Left ventricle myocardium inferior (tissue), 1 donor: ENCODE measurements at regions not wholly inside any gene's neighbourhood (a gene's known extent, or its start where the extent isn't known, plus 50 kb on each side); places are given as distances from the start of the nearest gene placed in this dataset.

Source experiments
- DNase-seq: peaks from one replicate; pipeline ENCODE4 v3.0.0-alpha.2; 2020
- H3K27ac ChIP-seq: fragments of 200-600 bp; replicated peaks from 2 replicates; pipeline ENCODE4 v1.8.0; 2021
- H3K27me3 ChIP-seq: fragments of 200-600 bp; 2 replicates; pipeline ENCODE4 v1.8.0; 2021; ENCODE audit warnings: low read depth
- H3K36me3 ChIP-seq: fragments of 200-600 bp; 2 replicates; pipeline ENCODE4 v1.8.0; 2021
- H3K4me1 ChIP-seq: fragments of 200-600 bp; 2 replicates; pipeline ENCODE4 v1.8.0; 2021
- H3K4me3 ChIP-seq: fragments of 200-600 bp; 2 replicates; pipeline ENCODE4 v1.8.0; 2021; ENCODE audit warnings: mild to moderate bottlenecking, moderate library complexity
- H3K9me3 ChIP-seq: fragments of 200-600 bp; replicated peaks from 2 replicates; pipeline ENCODE4 v1.8.0; 2021
- intact Hi-C: fragments of 100-400 bp; cut with micrococcal nuclease; formaldehyde crosslinking; loops from one replicate; pipeline ENCODE4 v1.11.0; 2022
- TF ChIP-seq, protein P1 (sequence below): fragments of 200-600 bp; IDR thresholded peaks from 2 replicates; pipeline ENCODE4 v1.8.0; 2021; ENCODE audit warnings: antibody characterized with exemption, mild to moderate bottlenecking, borderline replicate concordance
- donor health status: DM: no; HTN: yes; CAD: no; lungs with severe emphysema.

GRCh38 chr1:204754821-204755220 is 69.3 kb upstream of the LRRN2 start:
- no peak overlapping the region for H3K4me3 ChIP-seq
- H3K27ac ChIP-seq = no peak overlapping the region
- TF ChIP-seq, protein P1, sequence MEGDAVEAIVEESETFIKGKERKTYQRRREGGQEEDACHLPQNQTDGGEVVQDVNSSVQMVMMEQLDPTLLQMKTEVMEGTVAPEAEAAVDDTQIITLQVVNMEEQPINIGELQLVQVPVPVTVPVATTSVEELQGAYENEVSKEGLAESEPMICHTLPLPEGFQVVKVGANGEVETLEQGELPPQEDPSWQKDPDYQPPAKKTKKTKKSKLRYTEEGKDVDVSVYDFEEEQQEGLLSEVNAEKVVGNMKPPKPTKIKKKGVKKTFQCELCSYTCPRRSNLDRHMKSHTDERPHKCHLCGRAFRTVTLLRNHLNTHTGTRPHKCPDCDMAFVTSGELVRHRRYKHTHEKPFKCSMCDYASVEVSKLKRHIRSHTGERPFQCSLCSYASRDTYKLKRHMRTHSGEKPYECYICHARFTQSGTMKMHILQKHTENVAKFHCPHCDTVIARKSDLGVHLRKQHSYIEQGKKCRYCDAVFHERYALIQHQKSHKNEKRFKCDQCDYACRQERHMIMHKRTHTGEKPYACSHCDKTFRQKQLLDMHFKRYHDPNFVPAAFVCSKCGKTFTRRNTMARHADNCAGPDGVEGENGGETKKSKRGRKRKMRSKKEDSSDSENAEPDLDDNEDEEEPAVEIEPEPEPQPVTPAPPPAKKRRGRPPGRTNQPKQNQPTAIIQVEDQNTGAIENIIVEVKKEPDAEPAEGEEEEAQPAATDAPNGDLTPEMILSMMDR = no peak
- H3K36me3 ChIP-seq = no peaks in the 10 kb centered on the region
- no peak for DNase-seq
- peaks cover 87% of the 10 kb centered on the region for H3K27me3 ChIP-seq
- no peaks in the 10 kb centered on the region for H3K4me1 ChIP-seq
- no peaks in the 10 kb centered on the region for H3K9me3 ChIP-seq
- intact Hi-C loops = no loop called here

DNA sequence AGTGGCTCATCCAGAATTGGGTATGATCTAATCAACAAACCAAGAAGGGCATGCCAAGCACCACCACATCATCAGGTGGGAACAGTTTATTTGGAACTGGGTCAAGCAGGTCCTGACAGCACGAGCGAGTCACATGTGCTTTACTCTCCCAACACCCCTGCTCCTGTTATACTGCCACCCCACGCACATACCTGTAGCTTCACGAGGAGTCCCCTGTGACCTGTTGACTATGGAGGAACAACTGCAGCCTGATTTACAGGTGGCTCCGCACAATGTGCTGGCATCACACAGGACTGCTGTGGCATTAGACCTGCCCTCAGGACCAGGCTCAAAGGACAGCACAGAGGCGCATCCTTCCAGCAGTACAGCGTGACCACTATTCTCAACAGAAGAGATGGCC is 70.8 kb upstream of the LRRN2 start:
- TF ChIP-seq, protein P1 = no peak
- H3K27ac ChIP-seq = no peak overlapping the region
- H3K9me3 ChIP-seq = peaks cover 9% of the 10 kb centered on the region
- no peaks in the 10 kb centered on the region for H3K4me1 ChIP-seq
- H3K36me3 ChIP-seq = no peaks in the 10 kb centered on the region
- peaks cover 85% of the 10 kb centered on the region for H3K27me3 ChIP-seq
- DNase-seq = no peak
- intact Hi-C loops = no loop called here
- no peak overlapping the region for H3K4me3 ChIP-seq

DNA sequence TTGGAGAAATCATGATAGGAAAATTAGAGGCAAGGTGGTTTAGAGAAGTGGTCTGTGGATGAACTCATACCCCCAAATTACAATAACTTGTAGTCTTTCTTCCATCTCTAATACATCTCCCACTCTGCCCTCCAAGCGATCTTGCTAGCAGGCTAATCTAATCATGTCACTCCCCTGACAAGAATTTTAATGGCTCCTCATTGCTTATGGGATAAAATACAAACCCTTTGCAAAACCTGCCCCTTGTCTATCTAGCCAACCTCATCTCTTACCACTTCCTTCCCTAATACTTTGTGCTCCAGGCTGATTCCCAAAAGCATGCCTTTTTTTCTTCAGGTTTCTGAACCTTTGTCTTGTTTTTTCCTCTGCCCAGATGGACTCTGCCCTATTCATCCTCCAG is 71.3 kb upstream of the LRRN2 start:
- no peak overlapping the region for H3K4me3 ChIP-seq
- H3K36me3 ChIP-seq = no peaks in the 10 kb centered on the region
- no peak for DNase-seq
- H3K9me3 ChIP-seq = peaks cover 10% of the 10 kb centered on the region
- H3K27ac ChIP-seq = no peak overlapping the region
- intact Hi-C loops = no loop called here
- H3K4me1 ChIP-seq = no peaks in the 10 kb centered on the region
- TF ChIP-seq, protein P1 = no peak
- H3K27me3 ChIP-seq = peaks cover 84% of the 10 kb centered on the region

DNA sequence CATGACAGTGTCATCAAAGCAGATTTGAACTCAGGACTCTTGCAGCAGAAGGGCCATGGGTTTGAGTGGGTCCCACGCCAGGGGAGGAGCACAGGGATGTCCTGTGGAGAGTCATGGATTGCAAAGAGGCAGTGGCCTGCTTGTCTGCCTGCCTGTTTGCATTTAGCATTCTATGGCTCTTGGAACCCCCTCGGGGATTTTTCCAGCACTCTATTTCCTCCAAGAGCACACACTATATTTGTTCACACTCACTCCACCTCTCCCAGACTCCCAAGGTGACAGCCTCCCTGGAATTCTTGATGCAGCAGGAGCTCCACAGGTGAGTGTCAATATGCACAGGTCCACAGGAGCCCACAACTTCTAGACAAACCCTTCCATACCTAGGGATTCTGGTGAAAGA is 73.1 kb upstream of the LRRN2 start:
- intact Hi-C loops = no loop called here
- Histone ChIP-seq H3K36me3 (no peaks in the 10 kb centered on the region), H3K27me3 (peaks cover 84% of the 10 kb centered on the region), H3K9me3 (peaks cover 19% of the 10 kb centered on the region), H3K4me3 (no peak overlapping the region), H3K4me1 (peaks cover 3% of the 10 kb centered on the region), H3K27ac (no peak overlapping the region)
- TF ChIP-seq, protein P1 = no peak
- no peak for DNase-seq

DNA sequence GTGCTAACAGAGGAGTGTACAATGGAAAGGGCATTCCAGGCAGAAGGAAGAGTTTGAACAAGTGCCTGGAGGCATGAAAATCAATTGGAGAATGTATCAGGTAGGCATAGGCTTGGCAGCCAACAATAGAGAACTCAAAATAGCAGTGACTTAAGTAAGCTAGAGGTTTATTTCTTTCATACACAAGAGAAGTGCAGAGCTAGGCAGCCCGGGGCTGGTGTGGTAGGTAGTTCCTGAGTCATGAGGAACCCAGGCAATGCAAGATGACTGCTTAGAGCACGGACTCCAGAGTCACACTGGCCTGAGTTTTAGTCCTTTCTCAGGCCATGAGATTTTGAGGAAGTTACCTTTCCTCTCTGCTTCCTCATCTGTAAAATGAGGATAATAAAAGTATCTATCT is 74.8 kb upstream of the LRRN2 start:
- H3K27me3 ChIP-seq = peaks cover 82% of the 10 kb centered on the region
- peaks cover 19% of the 10 kb centered on the region for H3K9me3 ChIP-seq
- H3K36me3 ChIP-seq = no peaks in the 10 kb centered on the region
- H3K4me3 ChIP-seq = no peak overlapping the region
- intact Hi-C loops = loop anchor here (5.0 kb wide), 1 partner anchor 193 kb away; no protein-coding TSS in a partner anchor
- peaks cover 11% of the 10 kb centered on the region for H3K4me1 ChIP-seq
- H3K27ac ChIP-seq = no peak overlapping the region
- TF ChIP-seq, protein P1 = no peak
- DNase-seq = no peak

DNA sequence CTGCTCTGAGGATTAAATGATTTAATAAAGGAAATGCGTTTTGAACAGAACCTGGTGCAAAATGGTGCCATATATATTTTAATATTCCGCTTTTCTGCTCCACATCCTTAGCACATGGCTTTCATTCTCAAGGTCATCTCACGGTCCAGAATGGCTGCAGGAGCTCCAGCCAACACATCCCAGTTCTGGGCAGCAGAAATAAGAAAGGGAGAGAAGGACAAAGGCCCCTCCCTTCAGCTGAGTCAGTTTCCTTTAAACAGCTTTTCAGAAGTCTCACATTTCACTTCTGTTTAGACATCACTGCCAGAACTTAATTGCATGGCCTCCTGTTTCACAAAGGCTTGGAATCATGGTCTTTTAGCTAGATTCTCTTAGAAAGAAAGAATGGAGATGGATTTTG is 75.2 kb upstream of the LRRN2 start:
- Histone ChIP-seq H3K4me1 (peaks cover 11% of the 10 kb centered on the region), H3K27me3 (peaks cover 82% of the 10 kb centered on the region), H3K27ac (no peak overlapping the region), H3K36me3 (no peaks in the 10 kb centered on the region), H3K4me3 (no peak overlapping the region), H3K9me3 (peaks cover 19% of the 10 kb centered on the region)
- TF ChIP-seq, protein P1 = no peak
- intact Hi-C loops = loop anchor here (5.0 kb wide), 1 partner anchor 193 kb away; no protein-coding TSS in a partner anchor
- DNase-seq = no peak
